Hepatocyte (in vitro differentiated cells): ENCODE measurements at regions not wholly inside any gene's neighbourhood (a gene's known extent, or its start where the extent isn't known, plus 50 kb on each side); places are given as distances from the start of the nearest gene placed in this dataset.

Experiments
- DNase-seq: peaks from one replicate; pipeline ENCODE4 v3.0.0-alpha.2; 2016; ENCODE audit warnings: low spot score
- H2AFZ ChIP-seq: fragments of 200-600 bp; sonication (generic); 2 replicates; pipeline ENCODE4 v1.6.0; 2016; ENCODE audit warnings: antibody characterized with exemption, mild to moderate bottlenecking
- H3K27ac ChIP-seq: fragments of 200-600 bp; sonication (generic); 2 replicates; pipeline ENCODE4 v1.5.1; 2016; ENCODE audit warnings: mild to moderate bottlenecking
- H3K27me3 ChIP-seq: fragments of 200-600 bp; sonication (generic); 2 replicates; pipeline ENCODE4 v1.6.1; 2016
- H3K36me3 ChIP-seq: fragments of 200-600 bp; sonication (generic); replicated peaks from 2 replicates; pipeline ENCODE4 v1.5.1; 2016; ENCODE audit warnings: low read depth; ENCODE audit not compliant: insufficient read depth
- H3K4me1 ChIP-seq: fragments of 200-600 bp; sonication (generic); 2 replicates; pipeline ENCODE4 v1.5.1; 2016; ENCODE audit warnings: mild to moderate bottlenecking, moderate library complexity; ENCODE audit not compliant: insufficient read depth
- H3K4me2 ChIP-seq: fragments of 200-600 bp; sonication (generic); 2 replicates; pipeline ENCODE4 v1.6.0; 2016
- H3K4me3 ChIP-seq: fragments of 200-600 bp; sonication (generic); 2 replicates; pipeline ENCODE4 v1.5.1; 2016; ENCODE audit warnings: mild to moderate bottlenecking
- H3K79me2 ChIP-seq: fragments of 200-600 bp; sonication (generic); 2 replicates; pipeline ENCODE4 v1.6.0; 2017; ENCODE audit warnings: mild to moderate bottlenecking
- H3K9me2 ChIP-seq: fragments of 200-600 bp; sonication (generic); replicated peaks from 2 replicates; pipeline ENCODE4 v1.6.0; 2017; ENCODE audit warnings: mild to moderate bottlenecking; ENCODE audit not compliant: insufficient read depth
- H3K9me3 ChIP-seq: fragments of 200-600 bp; sonication (generic); 2 replicates; pipeline ENCODE4 v1.5.1; 2016; ENCODE audit warnings: low read depth, mild to moderate bottlenecking
- H4K20me1 ChIP-seq: fragments of 200-600 bp; sonication (generic); 2 replicates; pipeline ENCODE4 v1.6.0; 2016; ENCODE audit warnings: mild to moderate bottlenecking; ENCODE audit not compliant: insufficient read depth, poor library complexity, severe bottlenecking
- CTCF ChIP-seq: fragments of 200-600 bp; sonication (generic); IDR thresholded peaks from 2 replicates; pipeline ENCODE4 v1.5.1; 2016; ENCODE audit warnings: antibody characterized with exemption, mild to moderate bottlenecking; ENCODE audit not compliant: poor library complexity
- EZH2 ChIP-seq: fragments of 200-600 bp; sonication (generic); IDR thresholded peaks from 2 replicates; pipeline ENCODE4 v1.6.1; 2016; ENCODE audit warnings: antibody characterized with exemption, mild to moderate bottlenecking, borderline replicate concordance
- EZH2phosphoT487 ChIP-seq: fragments of 200-600 bp; sonication (generic); IDR thresholded peaks from one replicate; pipeline ENCODE4 v1.6.1; 2018; ENCODE audit warnings: antibody characterized with exemption, mild to moderate bottlenecking, low read depth, moderate library complexity; ENCODE audit not compliant: unreplicated experiment, severe bottlenecking
- WGBS: methylation state at CpG from one replicate; pipeline ENCODE4 v1.1.6; 2016; ENCODE audit warnings: low lambda C conversion rate; ENCODE audit errors: missing lambda C conversion rate; 5-methylcytosine and 5-hydroxymethylcytosine counted together

GRCh38 chrX:4971646-4972045, 1257.0 kb downstream of the NLGN4X start:
- Histone ChIP-seq H3K9me3 (no peaks in the 10 kb centered on the region), H3K9me2 (no peaks in the 10 kb centered on the region), H4K20me1 (no peaks in the 10 kb centered on the region), H3K27me3 (no peaks in the 10 kb centered on the region), H3K4me1 (no peaks in the 10 kb centered on the region), H3K4me2 (no peak overlapping the region), H3K36me3 (no peaks in the 10 kb centered on the region), H3K79me2 (no peaks in the 10 kb centered on the region), H2AFZ (no peak overlapping the region), H3K4me3 (no peak overlapping the region), H3K27ac (no peak overlapping the region)
- 46% methylated on average over 2 of the region's 2 CpGs for WGBS
- TF ChIP-seq EZH2 (no peak), CTCF (no peak), EZH2phosphoT487 (no peak)
- no peak for DNase-seq

GRCh38 chrX:4964112-4964511, 1250.7 kb upstream of the PRKX start:
- no peaks in the 10 kb centered on the region for H3K36me3 ChIP-seq
- TF ChIP-seq CTCF, result no peak
- TF ChIP-seq EZH2phosphoT487, result no peak
- no peak for TF ChIP-seq EZH2
- 77% methylated on average over 3 of the region's 3 CpGs for WGBS
- no peaks in the 10 kb centered on the region for H3K27me3 ChIP-seq
- no peak overlapping the region for H2AFZ ChIP-seq
- no peaks in the 10 kb centered on the region for H4K20me1 ChIP-seq
- no peaks in the 10 kb centered on the region for H3K4me1 ChIP-seq
- no peaks in the 10 kb centered on the region for H3K9me3 ChIP-seq
- no peak for DNase-seq
- no peak overlapping the region for H3K27ac ChIP-seq
- H3K79me2 ChIP-seq, result no peaks in the 10 kb centered on the region
- no peak overlapping the region for H3K4me2 ChIP-seq
- H3K4me3 ChIP-seq, result no peak overlapping the region
- H3K9me2 ChIP-seq, result no peaks in the 10 kb centered on the region

GRCh38 chrX:4963432-4963831, 1250.0 kb upstream of the PRKX start:
- 95% methylated on average over 2 of the region's 2 CpGs for WGBS
- no peaks in the 10 kb centered on the region for H3K9me3 ChIP-seq
- H2AFZ ChIP-seq, result no peak overlapping the region
- no peak overlapping the region for H3K4me2 ChIP-seq
- H3K27me3 ChIP-seq, result no peaks in the 10 kb centered on the region
- H3K9me2 ChIP-seq, result no peaks in the 10 kb centered on the region
- TF ChIP-seq EZH2, result no peak
- TF ChIP-seq EZH2phosphoT487, result no peak
- TF ChIP-seq CTCF, result no peak
- no peak overlapping the region for H3K27ac ChIP-seq
- H3K4me1 ChIP-seq, result no peaks in the 10 kb centered on the region
- no peaks in the 10 kb centered on the region for H4K20me1 ChIP-seq
- DNase-seq, result no peak
- no peak overlapping the region for H3K4me3 ChIP-seq
- no peaks in the 10 kb centered on the region for H3K36me3 ChIP-seq
- H3K79me2 ChIP-seq, result no peaks in the 10 kb centered on the region

GRCh38 chrX:4944767-4945166, 1231.3 kb upstream of the PRKX start:
- Histone ChIP-seq H3K36me3 (no peaks in the 10 kb centered on the region), H3K27ac (no peak overlapping the region), H3K27me3 (no peaks in the 10 kb centered on the region), H4K20me1 (no peaks in the 10 kb centered on the region), H3K4me2 (no peak overlapping the region), H3K79me2 (no peaks in the 10 kb centered on the region), H3K4me1 (no peaks in the 10 kb centered on the region), H3K9me2 (no peaks in the 10 kb centered on the region), H3K9me3 (no peaks in the 10 kb centered on the region), H3K4me3 (no peak overlapping the region), H2AFZ (no peak overlapping the region)
- TF ChIP-seq CTCF, result no peak
- no peak for TF ChIP-seq EZH2
- TF ChIP-seq EZH2phosphoT487, result no peak
- 78% methylated on average over 2 of the region's 2 CpGs for whole genome bisulfite sequencing
- no peak for DNase-seq
